Panc1 (cell line): ENCODE measurements at regions not wholly inside any gene's neighbourhood (a gene's known extent, or its start where the extent isn't known, plus 50 kb on each side); places are given as distances from the start of the nearest gene placed in this dataset.

Experiments
- ATAC-seq: fragments of 200-7000 bp; cut with Tn5 transposase; 2 replicates; pipeline ENCODE4 v1.9.1; 2020; ENCODE audit warnings: mild to moderate bottlenecking, moderate library complexity
- BruUV-seq: library from RNA; stranded (reverse); fragments of 400-500 nt; replicated peaks from 2 replicates; lab custom pipeline; 2021; lab: Mats Ljungman, UMichigan
- CTCF ChIA-PET: fragments of 300-600 bp; sonication (Branson Sonifier 250); formaldehyde crosslinking; loops from one replicate; lab custom pipeline; 2022; ENCODE audit warnings: antibody characterized with exemption; lab: Charles Lee
- POLR2A ChIA-PET: fragments of 300-600 bp; sonication (Branson Sonifier 250); formaldehyde crosslinking; loops from one replicate; lab custom pipeline; 2022; ENCODE audit warnings: antibody characterized with exemption; lab: Charles Lee
- DNase-seq: peaks from one replicate; pipeline ENCODE4 v3.0.0-alpha.2; 2010; ENCODE audit warnings: low read depth, low spot score
- H3K27ac ChIP-seq: 2 replicates; pipeline ENCODE4 v1.5.1; 2011; ENCODE audit warnings: mild to moderate bottlenecking, low read length, inconsistent platforms
- H3K27me3 ChIP-seq: fragments of 200-500 bp; sonication (Bioruptor generic); 2 replicates; pipeline ENCODE4 v1.6.0; 2014; ENCODE audit warnings: low read length, inconsistent platforms; ENCODE audit not compliant: control insufficient read depth, insufficient read depth
- H3K36me3 ChIP-seq: fragments of 200-500 bp; sonication (Bioruptor generic); 2 replicates; pipeline ENCODE4 v1.5.1; 2014; ENCODE audit warnings: inconsistent platforms, mild to moderate bottlenecking, low read length, moderate library complexity; ENCODE audit not compliant: control insufficient read depth, insufficient read depth
- H3K4me1 ChIP-seq: 2 replicates; pipeline ENCODE4 v1.5.1; 2011; ENCODE audit warnings: inconsistent platforms, mild to moderate bottlenecking, low read length, moderate library complexity; ENCODE audit not compliant: control insufficient read depth, insufficient read depth
- H3K4me3 ChIP-seq, 2 experiments: 2 replicates each; pipeline ENCODE4 v1.5.1; 2011 to 2012; ENCODE audit warnings: low read depth in 2 of 2, low read length in 2 of 2, mild to moderate bottlenecking in 2 of 2, inconsistent platforms in 1 of 2, moderate library complexity in 1 of 2
- H3K9me3 ChIP-seq: fragments of 200-500 bp; sonication (Bioruptor generic); 2 replicates; pipeline ENCODE4 v1.5.1; 2014; ENCODE audit warnings: low read depth, mild to moderate bottlenecking, inconsistent platforms, low read length, moderate library complexity; ENCODE audit not compliant: control insufficient read depth, insufficient read depth
- POLR2AphosphoS5 ChIP-seq: IDR thresholded peaks from 2 replicates; pipeline ENCODE4 v1.6.1; 2012; ENCODE audit warnings: mild to moderate bottlenecking, low read depth, low read length, moderate library complexity
- SIN3A ChIP-seq: IDR thresholded peaks from 2 replicates; pipeline ENCODE4 v1.6.1; 2012; ENCODE audit warnings: low read depth, mild to moderate bottlenecking, low read length, moderate library complexity, borderline replicate concordance; ENCODE audit not compliant: insufficient read depth
- TCF7L2 ChIP-seq: IDR thresholded peaks from 2 replicates; pipeline ENCODE4 v1.6.1; 2011; ENCODE audit warnings: mild to moderate bottlenecking, low read depth, low read length, inconsistent platforms
- in situ Hi-C: cut with HindIII; loops from 2 replicates; pipeline ENCODE4 v1.10.0; 2016; ENCODE audit warnings: low sequenced_read_pairs, low pct_unique_long_range_greater_than_20kb
- intact Hi-C: fragments of 100-400 bp; cut with micrococcal nuclease; formaldehyde crosslinking; loops from one replicate; pipeline ENCODE4 v1.10.0; 2022; ENCODE audit not compliant: unreplicated experiment
- TF ChIP-seq, protein P1 (sequence below): fragments of 450-650 bp; IDR thresholded peaks from 2 replicates; pipeline ENCODE4 v1.5.1; 2017; ENCODE audit warnings: mild to moderate bottlenecking
- TF ChIP-seq, protein P2 (sequence below), 2 experiments: IDR thresholded peaks; 2 replicates each; pipeline ENCODE4 v1.6.1; 2011 to 2012; ENCODE audit warnings: low read depth in 2 of 2, control low read depth in 1 of 2, low read length in 1 of 2, mild to moderate bottlenecking in 1 of 2, moderate library complexity in 1 of 2; ENCODE audit not compliant: insufficient read depth in 1 of 2

GRCh38 chr5:67824852-67825251, 390.7 kb upstream of the PIK3R1 start:
- H3K27ac ChIP-seq: no peak overlapping the region
- no peaks in the 10 kb centered on the region for H3K9me3 ChIP-seq
- BruUV-seq: no TSS peak
- H3K27me3 ChIP-seq: no peaks in the 10 kb centered on the region
- ATAC-seq (no peak), DNase-seq (no peak)
- H3K4me1 ChIP-seq: no peaks in the 10 kb centered on the region
- in situ Hi-C loops (no loop called here), intact Hi-C loops (no loop called here)
- POLR2A ChIA-PET: no interaction called here
- H3K36me3 ChIP-seq: no peaks in the 10 kb centered on the region
- CTCF ChIA-PET: no interaction called here
- TF ChIP-seq, protein P1, sequence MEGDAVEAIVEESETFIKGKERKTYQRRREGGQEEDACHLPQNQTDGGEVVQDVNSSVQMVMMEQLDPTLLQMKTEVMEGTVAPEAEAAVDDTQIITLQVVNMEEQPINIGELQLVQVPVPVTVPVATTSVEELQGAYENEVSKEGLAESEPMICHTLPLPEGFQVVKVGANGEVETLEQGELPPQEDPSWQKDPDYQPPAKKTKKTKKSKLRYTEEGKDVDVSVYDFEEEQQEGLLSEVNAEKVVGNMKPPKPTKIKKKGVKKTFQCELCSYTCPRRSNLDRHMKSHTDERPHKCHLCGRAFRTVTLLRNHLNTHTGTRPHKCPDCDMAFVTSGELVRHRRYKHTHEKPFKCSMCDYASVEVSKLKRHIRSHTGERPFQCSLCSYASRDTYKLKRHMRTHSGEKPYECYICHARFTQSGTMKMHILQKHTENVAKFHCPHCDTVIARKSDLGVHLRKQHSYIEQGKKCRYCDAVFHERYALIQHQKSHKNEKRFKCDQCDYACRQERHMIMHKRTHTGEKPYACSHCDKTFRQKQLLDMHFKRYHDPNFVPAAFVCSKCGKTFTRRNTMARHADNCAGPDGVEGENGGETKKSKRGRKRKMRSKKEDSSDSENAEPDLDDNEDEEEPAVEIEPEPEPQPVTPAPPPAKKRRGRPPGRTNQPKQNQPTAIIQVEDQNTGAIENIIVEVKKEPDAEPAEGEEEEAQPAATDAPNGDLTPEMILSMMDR: no peak
- TF ChIP-seq SIN3A (no peak), POLR2AphosphoS5 (no peak), TCF7L2 (no peak)
- TF ChIP-seq, protein P2, sequence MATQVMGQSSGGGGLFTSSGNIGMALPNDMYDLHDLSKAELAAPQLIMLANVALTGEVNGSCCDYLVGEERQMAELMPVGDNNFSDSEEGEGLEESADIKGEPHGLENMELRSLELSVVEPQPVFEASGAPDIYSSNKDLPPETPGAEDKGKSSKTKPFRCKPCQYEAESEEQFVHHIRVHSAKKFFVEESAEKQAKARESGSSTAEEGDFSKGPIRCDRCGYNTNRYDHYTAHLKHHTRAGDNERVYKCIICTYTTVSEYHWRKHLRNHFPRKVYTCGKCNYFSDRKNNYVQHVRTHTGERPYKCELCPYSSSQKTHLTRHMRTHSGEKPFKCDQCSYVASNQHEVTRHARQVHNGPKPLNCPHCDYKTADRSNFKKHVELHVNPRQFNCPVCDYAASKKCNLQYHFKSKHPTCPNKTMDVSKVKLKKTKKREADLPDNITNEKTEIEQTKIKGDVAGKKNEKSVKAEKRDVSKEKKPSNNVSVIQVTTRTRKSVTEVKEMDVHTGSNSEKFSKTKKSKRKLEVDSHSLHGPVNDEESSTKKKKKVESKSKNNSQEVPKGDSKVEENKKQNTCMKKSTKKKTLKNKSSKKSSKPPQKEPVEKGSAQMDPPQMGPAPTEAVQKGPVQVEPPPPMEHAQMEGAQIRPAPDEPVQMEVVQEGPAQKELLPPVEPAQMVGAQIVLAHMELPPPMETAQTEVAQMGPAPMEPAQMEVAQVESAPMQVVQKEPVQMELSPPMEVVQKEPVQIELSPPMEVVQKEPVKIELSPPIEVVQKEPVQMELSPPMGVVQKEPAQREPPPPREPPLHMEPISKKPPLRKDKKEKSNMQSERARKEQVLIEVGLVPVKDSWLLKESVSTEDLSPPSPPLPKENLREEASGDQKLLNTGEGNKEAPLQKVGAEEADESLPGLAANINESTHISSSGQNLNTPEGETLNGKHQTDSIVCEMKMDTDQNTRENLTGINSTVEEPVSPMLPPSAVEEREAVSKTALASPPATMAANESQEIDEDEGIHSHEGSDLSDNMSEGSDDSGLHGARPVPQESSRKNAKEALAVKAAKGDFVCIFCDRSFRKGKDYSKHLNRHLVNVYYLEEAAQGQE (IDR thresholded peaks at IDR 0.05; ENCODE audit: insufficient read depth in 1 of 2, low read depth in 2 of 2, low read length in 1 of 2): no peak
- no peak overlapping the region for H3K4me3 ChIP-seq

DNA sequence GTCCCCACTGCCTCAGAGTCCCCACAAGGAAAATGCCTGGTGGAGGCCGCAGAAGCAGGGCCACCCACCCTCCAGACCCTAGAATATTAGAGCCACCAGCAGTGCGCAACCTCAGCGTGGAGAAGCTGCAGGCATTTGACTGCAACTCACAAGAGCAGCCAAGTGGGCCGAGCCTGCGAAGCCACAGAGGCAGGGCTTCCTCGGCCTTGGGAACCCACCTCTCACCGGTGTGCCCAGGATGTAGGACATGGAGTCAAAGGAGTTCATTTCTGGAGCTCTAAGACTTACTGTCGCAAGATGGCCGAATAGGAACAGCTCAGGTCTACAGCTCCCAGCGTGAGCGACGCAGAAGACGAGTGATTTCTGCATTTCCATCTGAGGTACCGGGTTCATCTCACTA, 397.9 kb upstream of the PIK3R1 start:
- Histone ChIP-seq H3K27ac (no peak overlapping the region), H3K36me3 (no peaks in the 10 kb centered on the region), H3K4me3 (no peak overlapping the region), H3K4me1 (no peaks in the 10 kb centered on the region), H3K9me3 (no peaks in the 10 kb centered on the region), H3K27me3 (no peaks in the 10 kb centered on the region)
- ATAC-seq: no peak
- no peak for TF ChIP-seq TCF7L2
- ChIA-PET CTCF (no interaction called here), POLR2A (no interaction called here)
- intact Hi-C loops: no loop called here
- in situ Hi-C loops: no loop called here
- no TSS peak for BruUV-seq
- no peak for DNase-seq

GRCh38 chr5:67816456-67816855, 399.1 kb upstream of the PIK3R1 start:
- DNase-seq (no peak), ATAC-seq (no peak)
- no peaks in the 10 kb centered on the region for H3K27me3 ChIP-seq
- no peaks in the 10 kb centered on the region for H3K36me3 ChIP-seq
- POLR2A ChIA-PET: no interaction called here
- CTCF ChIA-PET: no interaction called here
- BruUV-seq: no TSS peak
- no peaks in the 10 kb centered on the region for H3K4me1 ChIP-seq
- H3K4me3 ChIP-seq: no peak overlapping the region
- no peak for TF ChIP-seq SIN3A
- TF ChIP-seq POLR2AphosphoS5: no peak
- TF ChIP-seq, protein P1: no peak
- TF ChIP-seq, protein P2 (IDR thresholded peaks at IDR 0.05; ENCODE audit: insufficient read depth in 1 of 2, low read depth in 2 of 2, low read length in 1 of 2): no peak
- TF ChIP-seq TCF7L2: no peak
- intact Hi-C loops: no loop called here
- H3K9me3 ChIP-seq: no peaks in the 10 kb centered on the region
- in situ Hi-C loops: no loop called here
- H3K27ac ChIP-seq: no peak overlapping the region
